ENCODE measurements at regions not wholly inside any gene's neighbourhood (a gene's known extent, or its start where the extent isn't known, plus 50 kb on each side); places are given as distances from the start of the nearest gene placed in this dataset.

DNA sequence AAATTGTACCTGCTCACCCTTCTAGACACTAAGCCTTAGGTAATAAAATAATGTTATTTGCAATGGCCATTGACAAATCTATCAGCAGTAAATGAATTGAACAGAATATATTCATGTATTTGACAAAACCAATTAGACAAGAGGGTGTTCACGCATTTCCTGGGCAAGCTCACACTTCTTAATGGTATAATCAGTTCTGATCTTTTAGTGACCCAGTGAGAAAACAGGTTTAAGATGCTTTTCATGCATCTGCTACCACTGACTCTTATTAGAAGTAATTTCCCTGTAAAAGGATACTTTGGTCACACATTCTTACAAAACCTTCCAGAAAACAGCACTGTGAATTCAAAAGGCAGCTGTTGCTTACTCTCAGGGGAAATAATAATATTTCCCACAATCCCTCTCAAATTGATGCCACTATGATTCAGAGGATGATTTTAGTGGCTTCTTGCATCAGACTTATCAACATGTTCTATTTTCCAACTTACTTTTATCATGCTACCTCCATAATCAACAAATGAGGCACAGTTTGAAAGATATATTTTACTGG, 313.9 kb upstream of the NWD2 start:
- H3K4me3 ChIP-seq (ENCODE audit: insufficient read depth, low read depth, low read length) = no peak overlapping the region
- H3K9ac ChIP-seq (ENCODE audit: low read length) = no peak overlapping the region
- H3K36me3 ChIP-seq (ENCODE audit: insufficient read depth, low read length) = no peaks in the 10 kb centered on the region
- peaks cover 3% of the 10 kb centered on the region for H3K9me3 ChIP-seq (ENCODE audit: insufficient read depth, low read depth, low read length)
- H3K27ac Mint-ChIP-seq (ENCODE audit: unreplicated experiment) = no peak overlapping the region
- no peaks in the 10 kb centered on the region for H3K79me2 ChIP-seq (ENCODE audit: insufficient read depth, low read length)
- H3K9me3 Mint-ChIP-seq (ENCODE audit: unreplicated experiment) = no peaks in the 10 kb centered on the region
- no peak overlapping the region for H2AFZ ChIP-seq (ENCODE audit: low read depth, low read length)
- H3K27ac ChIP-seq (ENCODE audit: low read depth, low read length) = no peak overlapping the region
- TF ChIP-seq, protein P1, sequence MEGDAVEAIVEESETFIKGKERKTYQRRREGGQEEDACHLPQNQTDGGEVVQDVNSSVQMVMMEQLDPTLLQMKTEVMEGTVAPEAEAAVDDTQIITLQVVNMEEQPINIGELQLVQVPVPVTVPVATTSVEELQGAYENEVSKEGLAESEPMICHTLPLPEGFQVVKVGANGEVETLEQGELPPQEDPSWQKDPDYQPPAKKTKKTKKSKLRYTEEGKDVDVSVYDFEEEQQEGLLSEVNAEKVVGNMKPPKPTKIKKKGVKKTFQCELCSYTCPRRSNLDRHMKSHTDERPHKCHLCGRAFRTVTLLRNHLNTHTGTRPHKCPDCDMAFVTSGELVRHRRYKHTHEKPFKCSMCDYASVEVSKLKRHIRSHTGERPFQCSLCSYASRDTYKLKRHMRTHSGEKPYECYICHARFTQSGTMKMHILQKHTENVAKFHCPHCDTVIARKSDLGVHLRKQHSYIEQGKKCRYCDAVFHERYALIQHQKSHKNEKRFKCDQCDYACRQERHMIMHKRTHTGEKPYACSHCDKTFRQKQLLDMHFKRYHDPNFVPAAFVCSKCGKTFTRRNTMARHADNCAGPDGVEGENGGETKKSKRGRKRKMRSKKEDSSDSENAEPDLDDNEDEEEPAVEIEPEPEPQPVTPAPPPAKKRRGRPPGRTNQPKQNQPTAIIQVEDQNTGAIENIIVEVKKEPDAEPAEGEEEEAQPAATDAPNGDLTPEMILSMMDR (IDR thresholded peaks at IDR 0.05; ENCODE audit: insufficient read depth, low read depth, low read length) = no peak
- TF ChIP-seq EZH2 (IDR thresholded peaks at IDR 0.05; ENCODE audit: insufficient read depth, low read length) = no peak
- no peak overlapping the region for H3K4me3 Mint-ChIP-seq (ENCODE audit: unreplicated experiment)
- no peaks in the 10 kb centered on the region for H3K27me3 ChIP-seq (ENCODE audit: insufficient read depth, low read length)
- H3K27me3 Mint-ChIP-seq (ENCODE audit: low read depth, unreplicated experiment) = no peaks in the 10 kb centered on the region
- H3K36me3 Mint-ChIP-seq (ENCODE audit: low read depth, unreplicated experiment) = no peaks in the 10 kb centered on the region
- H4K20me1 ChIP-seq (ENCODE audit: insufficient read depth, low read length) = no peaks in the 10 kb centered on the region
- H3K4me1 ChIP-seq (ENCODE audit: insufficient read depth, low read length) = no peaks in the 10 kb centered on the region
- FAIRE-seq (no peak), DNase-seq (ENCODE audit: low read depth) (no peak)
- H3K4me1 Mint-ChIP-seq (ENCODE audit: low read depth, unreplicated experiment) = no peaks in the 10 kb centered on the region
- H3K4me2 ChIP-seq (ENCODE audit: low read length) = no peak overlapping the region

DNA sequence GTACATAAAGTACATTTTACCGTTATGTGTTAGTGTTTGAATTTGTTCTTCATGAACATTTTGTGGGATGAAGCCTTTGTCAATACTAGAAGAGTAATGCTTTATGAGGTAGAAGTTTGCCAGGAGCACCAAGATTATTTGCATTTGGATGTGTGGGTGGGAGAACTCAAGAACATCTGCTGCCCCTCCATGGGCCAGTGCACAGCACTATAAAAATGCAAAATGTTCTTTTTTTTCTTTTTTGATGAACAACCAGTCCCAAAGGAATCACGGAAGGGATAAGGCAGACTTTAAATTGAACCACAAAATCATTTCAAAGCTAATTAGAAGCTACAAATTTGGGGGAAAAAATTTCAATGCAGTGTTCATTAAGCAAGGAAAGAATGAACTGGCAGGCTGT, 300.3 kb upstream of the NWD2 start:
- no peaks in the 10 kb centered on the region for H3K4me1 ChIP-seq (ENCODE audit: insufficient read depth, low read length)
- no peak overlapping the region for H3K9ac ChIP-seq (ENCODE audit: low read length)
- no peak overlapping the region for H3K27ac ChIP-seq (ENCODE audit: low read depth, low read length)
- TF ChIP-seq, protein P1 (IDR thresholded peaks at IDR 0.05; ENCODE audit: insufficient read depth, low read depth, low read length) = no peak
- no peak for TF ChIP-seq EZH2 (IDR thresholded peaks at IDR 0.05; ENCODE audit: insufficient read depth, low read length)
- H3K36me3 Mint-ChIP-seq (ENCODE audit: low read depth, unreplicated experiment) = no peaks in the 10 kb centered on the region
- no peaks in the 10 kb centered on the region for H3K9me3 Mint-ChIP-seq (ENCODE audit: unreplicated experiment)
- H3K9me3 ChIP-seq (ENCODE audit: insufficient read depth, low read depth, low read length) = no peaks in the 10 kb centered on the region
- H3K4me3 ChIP-seq (ENCODE audit: insufficient read depth, low read depth, low read length) = no peak overlapping the region
- no peak overlapping the region for H3K27ac Mint-ChIP-seq (ENCODE audit: unreplicated experiment)
- H3K27me3 Mint-ChIP-seq (ENCODE audit: low read depth, unreplicated experiment) = no peaks in the 10 kb centered on the region
- no peaks in the 10 kb centered on the region for H3K79me2 ChIP-seq (ENCODE audit: insufficient read depth, low read length)
- H2AFZ ChIP-seq (ENCODE audit: low read depth, low read length) = no peak overlapping the region
- H4K20me1 ChIP-seq (ENCODE audit: insufficient read depth, low read length) = no peaks in the 10 kb centered on the region
- no peaks in the 10 kb centered on the region for H3K27me3 ChIP-seq (ENCODE audit: insufficient read depth, low read length)
- DNase-seq (ENCODE audit: low read depth) (no peak), FAIRE-seq (no peak)
- no peak overlapping the region for H3K4me2 ChIP-seq (ENCODE audit: low read length)
- H3K4me3 Mint-ChIP-seq (ENCODE audit: unreplicated experiment) = no peak overlapping the region
- H3K4me1 Mint-ChIP-seq (ENCODE audit: low read depth, unreplicated experiment) = no peaks in the 10 kb centered on the region
- H3K36me3 ChIP-seq (ENCODE audit: insufficient read depth, low read length) = no peaks in the 10 kb centered on the region

DNA sequence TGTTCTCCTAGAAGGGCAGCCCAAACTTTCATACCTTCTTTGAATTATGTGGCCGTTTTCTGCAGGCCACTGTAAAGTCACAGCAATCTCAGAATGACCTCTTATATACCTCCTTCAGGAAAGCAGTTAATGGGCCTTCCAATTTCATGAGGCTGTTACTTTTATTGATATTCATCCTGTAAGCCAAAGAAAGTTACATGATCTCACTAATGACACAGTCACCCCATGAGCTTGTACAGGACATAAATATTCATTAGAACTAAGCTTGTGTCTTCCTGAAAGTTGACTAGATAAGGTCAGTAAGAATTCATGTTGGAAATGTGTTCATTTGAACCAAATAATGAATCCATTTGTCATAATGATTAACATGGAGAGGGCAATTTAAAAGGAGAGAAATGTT, 283.1 kb upstream of the NWD2 start:
- Histone ChIP-seq H3K4me1 (ENCODE audit: insufficient read depth, low read length) (no peaks in the 10 kb centered on the region), H3K9me3 (ENCODE audit: insufficient read depth, low read depth, low read length) (no peaks in the 10 kb centered on the region), H3K4me2 (ENCODE audit: low read length) (no peak overlapping the region), H4K20me1 (ENCODE audit: insufficient read depth, low read length) (no peaks in the 10 kb centered on the region), H3K9ac (ENCODE audit: low read length) (no peak overlapping the region), H3K79me2 (ENCODE audit: insufficient read depth, low read length) (no peaks in the 10 kb centered on the region), H3K27ac (ENCODE audit: low read depth, low read length) (no peak overlapping the region), H3K4me3 (ENCODE audit: insufficient read depth, low read depth, low read length) (no peak overlapping the region), H3K36me3 (ENCODE audit: insufficient read depth, low read length) (no peaks in the 10 kb centered on the region), H2AFZ (ENCODE audit: low read depth, low read length) (no peak overlapping the region), H3K27me3 (ENCODE audit: insufficient read depth, low read length) (no peaks in the 10 kb centered on the region)
- Mint-ChIP-seq H3K27me3 (ENCODE audit: low read depth, unreplicated experiment) (no peaks in the 10 kb centered on the region), H3K9me3 (ENCODE audit: unreplicated experiment) (no peaks in the 10 kb centered on the region), H3K27ac (ENCODE audit: unreplicated experiment) (no peak overlapping the region), H3K4me3 (ENCODE audit: unreplicated experiment) (no peak overlapping the region), H3K4me1 (ENCODE audit: low read depth, unreplicated experiment) (no peaks in the 10 kb centered on the region), H3K36me3 (ENCODE audit: low read depth, unreplicated experiment) (no peaks in the 10 kb centered on the region)
- no peak for FAIRE-seq
- no peak for DNase-seq (ENCODE audit: low read depth)
- no peak for TF ChIP-seq EZH2 (IDR thresholded peaks at IDR 0.05; ENCODE audit: insufficient read depth, low read length)
- TF ChIP-seq, protein P1 (IDR thresholded peaks at IDR 0.05; ENCODE audit: insufficient read depth, low read depth, low read length) = no peak
